Thyroid gland (tissue), 4 donors: ENCODE measurements at regions not wholly inside any gene's neighbourhood (a gene's known extent, or its start where the extent isn't known, plus 50 kb on each side); places are given as distances from the start of the nearest gene placed in this dataset.

Experiments
- CTCF ChIP-seq, 6 experiments: fragments of 200-600 bp in 3 of 6; fragments of 450-650 bp in 3 of 6; sonication (generic) in 3 of 6; IDR thresholded peaks; one replicate each; pipeline ENCODE4 v1.5.1; 2016 to 2019; ENCODE audit warnings: antibody characterized with exemption in 6 of 6, mild to moderate bottlenecking in 2 of 6, inconsistent platforms in 1 of 6, moderate library complexity in 1 of 6
- POLR2A ChIP-seq, 2 donors: fragments of 450-650 bp; IDR thresholded peaks; one replicate each; pipeline ENCODE4 v1.6.1; 2017; ENCODE audit warnings: antibody characterized with exemption in 2 of 2, mild to moderate bottlenecking in 2 of 2, moderate library complexity in 1 of 2

- TF ChIP-seq CTCF (IDR thresholded peaks at IDR 0.05) (no peak), POLR2A (IDR thresholded peaks at IDR 0.05) (no peak)
Measured at GRCh38 chr3:72320955-72321303, 527.3 kb downstream of the SHQ1 start.
